Pons (tissue), 1 donor: ENCODE measurements at regions not wholly inside any gene's neighbourhood (a gene's known extent, or its start where the extent isn't known, plus 50 kb on each side); places are given as distances from the start of the nearest gene placed in this dataset.
"Not testable (repeated sequence)": the region's sequence is repeated elsewhere in the genome, so short reads cannot be mapped to it uniquely, and the experiment has no call there.

Experiments
- DNase-seq: peaks from one replicate; pipeline ENCODE4 v3.0.0-alpha.2; 2016; ENCODE audit warnings: low spot score

GRCh38 chr20:57786304-57786932, 76.6 kb upstream of the PMEPA1 start:
- DNase-seq = no peak

- no peak for DNase-seq
Observed at GRCh38 chr20:57785720-57786119, 75.9 kb upstream of the PMEPA1 start.

- no peak for DNase-seq
Observed at GRCh38 chr20:57785061-57785460, 75.2 kb upstream of the PMEPA1 start.

GRCh38 chr20:57783956-57784837, 74.4 kb upstream of the PMEPA1 start:
- no peak for DNase-seq

- DNase-seq = no peak
Observed at GRCh38 chr20:57783196-57783595, 73.4 kb upstream of the PMEPA1 start.

GRCh38 chr20:57782631-57783041, 72.8 kb upstream of the PMEPA1 start:
- no peak for DNase-seq

GRCh38 chr20:57781901-57782300, 72.1 kb upstream of the PMEPA1 start:
- no peak for DNase-seq

GRCh38 chr20:57780906-57781305, 71.1 kb upstream of the PMEPA1 start:
- no peak for DNase-seq

- DNase-seq = no peak
Observed at GRCh38 chr20:57780398-57780797, 70.6 kb upstream of the PMEPA1 start.

GRCh38 chr20:57779401-57780003, 69.7 kb upstream of the PMEPA1 start:
- DNase-seq = no peak

- DNase-seq = no peak
Observed at GRCh38 chr20:57777911-57778310, 68.1 kb upstream of the PMEPA1 start.

- DNase-seq = no peak
Observed at GRCh38 chr20:57774951-57775350, 65.1 kb upstream of the PMEPA1 start.

GRCh38 chr20:57774111-57774880, 64.5 kb upstream of the PMEPA1 start:
- no peak for DNase-seq

- DNase-seq = no peak
Observed at GRCh38 chr20:57773059-57773815, 63.4 kb upstream of the PMEPA1 start.

GRCh38 chr20:57772349-57772964, 62.6 kb upstream of the PMEPA1 start:
- DNase-seq = no peak

- DNase-seq = no peak
Observed at GRCh38 chr20:57770852-57771720, 61.3 kb upstream of the PMEPA1 start.

- DNase-seq = not testable (repeated sequence)
Observed at GRCh38 chr20:57770401-57770800, 60.6 kb upstream of the PMEPA1 start.

GRCh38 chr20:57769756-57770155, 59.9 kb upstream of the PMEPA1 start:
- DNase-seq = no peak

- DNase-seq = no peak
Observed at GRCh38 chr20:57768519-57768918, 58.7 kb upstream of the PMEPA1 start.

- no peak for DNase-seq
Observed at GRCh38 chr20:57767441-57767840, 57.6 kb upstream of the PMEPA1 start.
